Central memory CD8-positive, alpha-beta T cell (primary cell): ENCODE measurements at regions not wholly inside any gene's neighbourhood (a gene's known extent, or its start where the extent isn't known, plus 50 kb on each side); places are given as distances from the start of the nearest gene placed in this dataset.
"Not testable (repeated sequence)": the region's sequence is repeated elsewhere in the genome, so short reads cannot be mapped to it uniquely, and the experiment has no call there.

Experiments
- ATAC-seq: fragments of 150-1000 bp; cut with Tn5 transposase; replicated peaks from 2 replicates; pipeline ENCODE4 v1.10.0; 2022; ENCODE audit warnings: mild to moderate bottlenecking, moderate FRiP score, moderate number of reproducible peaks; ENCODE audit not compliant: poor library complexity, severe bottlenecking; ENCODE audit errors: extremely low read depth
- DNase-seq, 2 donors: peaks; one replicate each; pipeline ENCODE4 v3.0.0; 2021; ENCODE audit warnings: low spot score in 2 of 2
- H3K27ac Mint-ChIP-seq: one replicate; pipeline ENCODE4 v1.8.0; 2022; ENCODE audit warnings: low read depth, mild to moderate bottlenecking, moderate library complexity, mixed read lengths
- H3K27me3 Mint-ChIP-seq: one replicate; pipeline ENCODE4 v1.8.0; 2022; ENCODE audit warnings: mixed read lengths
- H3K36me3 Mint-ChIP-seq: one replicate; pipeline ENCODE4 v1.8.0; 2022; ENCODE audit warnings: mild to moderate bottlenecking, moderate library complexity, mixed read lengths; ENCODE audit not compliant: insufficient read depth
- H3K4me1 Mint-ChIP-seq: one replicate; pipeline ENCODE4 v1.8.0; 2022; ENCODE audit warnings: mixed read lengths
- H3K4me3 Mint-ChIP-seq: one replicate; pipeline ENCODE4 v1.8.0; 2022; ENCODE audit warnings: mild to moderate bottlenecking, moderate library complexity, mixed read lengths
- H3K9me3 Mint-ChIP-seq: one replicate; pipeline ENCODE4 v1.8.0; 2022; ENCODE audit warnings: mixed read lengths

DNA sequence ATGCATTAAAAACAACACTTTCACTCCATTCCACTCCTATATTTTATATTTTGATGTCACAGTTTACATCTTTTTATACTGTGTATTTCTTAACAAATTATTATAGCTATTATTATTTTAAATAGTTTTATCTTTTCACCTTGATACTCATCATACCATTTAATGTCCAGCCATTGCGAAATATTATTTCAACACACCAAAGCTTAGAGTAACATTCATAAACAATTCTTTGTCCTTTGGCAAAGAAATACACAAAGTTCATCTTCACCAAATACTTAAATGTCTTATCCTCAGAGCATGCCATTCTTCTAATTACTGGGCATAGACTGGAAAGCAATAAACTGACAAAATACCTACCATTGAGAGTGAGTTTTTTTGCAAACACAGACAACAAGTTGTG, 1963.4 kb upstream of the FLRT2 start:
- H3K36me3 Mint-ChIP-seq, result no peaks in the 10 kb centered on the region
- DNase-seq (no peak), ATAC-seq (no peak)
- no peak overlapping the region for H3K4me3 Mint-ChIP-seq
- H3K27ac Mint-ChIP-seq, result no peak overlapping the region
- no peaks in the 10 kb centered on the region for H3K27me3 Mint-ChIP-seq
- no peaks in the 10 kb centered on the region for H3K4me1 Mint-ChIP-seq
- H3K9me3 Mint-ChIP-seq, result peaks cover 13% of the 10 kb centered on the region

DNA sequence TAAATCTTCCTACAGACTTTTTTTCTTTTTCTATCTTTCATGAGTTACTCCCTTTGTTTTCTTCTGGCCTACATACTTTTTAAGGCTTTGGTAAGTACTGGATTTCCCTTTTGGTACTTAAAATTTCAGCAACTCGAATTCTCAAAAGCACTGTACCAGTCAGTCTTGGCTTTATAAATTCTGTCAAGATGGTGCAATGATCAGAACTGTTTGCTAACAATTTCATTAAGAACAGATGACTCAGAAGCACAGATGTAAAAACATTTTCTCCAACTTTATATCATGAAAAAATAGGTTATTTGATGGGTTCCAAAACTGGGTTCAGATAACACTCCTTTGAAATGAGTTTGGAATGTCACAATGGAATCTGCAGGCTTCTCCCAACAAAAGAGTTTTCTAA, 1961.8 kb upstream of the FLRT2 start:
- H3K27ac Mint-ChIP-seq, result no peak overlapping the region
- no peak for ATAC-seq
- H3K36me3 Mint-ChIP-seq, result no peaks in the 10 kb centered on the region
- no peaks in the 10 kb centered on the region for H3K27me3 Mint-ChIP-seq
- H3K4me1 Mint-ChIP-seq, result no peaks in the 10 kb centered on the region
- DNase-seq, result no peak
- H3K9me3 Mint-ChIP-seq, result peaks cover 13% of the 10 kb centered on the region
- no peak overlapping the region for H3K4me3 Mint-ChIP-seq

DNA sequence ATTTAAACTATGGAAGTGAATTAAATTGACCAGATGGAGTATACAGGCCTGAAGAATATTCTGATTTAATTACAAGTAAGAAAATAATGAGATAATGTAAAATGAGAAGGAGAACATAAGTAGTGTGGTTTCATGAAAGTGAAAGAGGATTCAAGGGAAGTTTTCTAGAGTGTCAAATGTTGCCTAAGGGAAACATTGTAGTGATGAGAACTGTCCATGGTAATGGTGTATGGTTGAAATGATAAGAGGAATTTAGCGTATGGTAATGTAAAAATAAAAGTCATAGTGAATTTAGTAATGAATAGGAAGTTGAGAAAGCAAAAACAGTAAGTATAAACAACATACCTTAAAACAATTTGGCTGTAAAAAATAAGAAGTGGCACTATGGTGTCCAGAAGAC, 1954.6 kb upstream of the FLRT2 start:
- Mint-ChIP-seq H3K4me1 (no peaks in the 10 kb centered on the region), H3K36me3 (no peaks in the 10 kb centered on the region), H3K27ac (no peak overlapping the region), H3K27me3 (no peaks in the 10 kb centered on the region), H3K9me3 (peaks cover 26% of the 10 kb centered on the region), H3K4me3 (no peak overlapping the region)
- DNase-seq (no peak), ATAC-seq (no peak)

DNA sequence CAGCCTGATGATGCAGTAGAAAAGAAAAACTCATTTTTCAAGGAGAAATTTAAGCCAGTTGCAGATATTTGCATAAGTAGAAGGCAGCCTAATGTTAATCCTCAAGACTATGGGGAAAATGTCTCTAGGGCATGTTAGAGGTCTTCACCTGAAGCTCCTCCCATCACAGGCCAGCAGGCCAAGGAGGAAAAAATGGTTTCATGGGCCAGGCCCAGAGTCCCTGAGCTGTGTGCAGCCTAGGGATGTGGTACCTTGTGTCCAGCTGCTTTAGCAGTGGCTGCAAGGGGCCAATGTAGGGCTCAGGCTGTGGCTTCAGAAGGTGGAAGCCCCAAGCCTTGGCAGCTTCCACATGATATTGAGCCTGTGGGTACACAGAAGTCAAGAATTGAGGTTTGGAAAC, 1946.7 kb upstream of the FLRT2 start:
- Mint-ChIP-seq H3K27ac (no peak overlapping the region), H3K9me3 (peaks cover 6% of the 10 kb centered on the region), H3K27me3 (no peaks in the 10 kb centered on the region), H3K4me1 (no peaks in the 10 kb centered on the region), H3K36me3 (no peaks in the 10 kb centered on the region), H3K4me3 (no peak overlapping the region)
- DNase-seq (no peak), ATAC-seq (no peak)

DNA sequence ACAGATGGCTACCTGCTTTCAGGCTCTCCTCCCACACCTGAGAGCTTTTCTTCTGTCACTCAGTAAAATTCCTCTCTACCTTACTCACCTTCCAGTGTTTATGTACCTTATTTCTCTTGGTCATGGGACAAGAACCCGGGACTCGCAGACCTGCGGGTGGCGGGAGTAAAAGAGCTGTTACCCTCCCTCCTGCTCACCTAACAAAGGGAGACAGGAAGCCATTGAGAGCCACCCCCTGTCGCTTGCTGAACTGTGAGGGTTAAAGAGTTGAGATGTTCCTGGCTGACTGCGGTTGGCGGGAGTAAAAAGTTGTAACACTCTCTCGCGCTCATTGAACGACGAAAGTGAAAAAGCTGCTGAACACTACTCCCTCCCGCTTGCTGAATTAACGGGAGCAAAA, 1935.1 kb upstream of the FLRT2 start:
- no peaks in the 10 kb centered on the region for H3K27me3 Mint-ChIP-seq
- ATAC-seq (no peak), DNase-seq (no peak)
- H3K4me1 Mint-ChIP-seq, result no peaks in the 10 kb centered on the region
- peaks cover 2% of the 10 kb centered on the region for H3K36me3 Mint-ChIP-seq
- H3K9me3 Mint-ChIP-seq, result peaks cover 11% of the 10 kb centered on the region
- no peak overlapping the region for H3K4me3 Mint-ChIP-seq
- no peak overlapping the region for H3K27ac Mint-ChIP-seq

DNA sequence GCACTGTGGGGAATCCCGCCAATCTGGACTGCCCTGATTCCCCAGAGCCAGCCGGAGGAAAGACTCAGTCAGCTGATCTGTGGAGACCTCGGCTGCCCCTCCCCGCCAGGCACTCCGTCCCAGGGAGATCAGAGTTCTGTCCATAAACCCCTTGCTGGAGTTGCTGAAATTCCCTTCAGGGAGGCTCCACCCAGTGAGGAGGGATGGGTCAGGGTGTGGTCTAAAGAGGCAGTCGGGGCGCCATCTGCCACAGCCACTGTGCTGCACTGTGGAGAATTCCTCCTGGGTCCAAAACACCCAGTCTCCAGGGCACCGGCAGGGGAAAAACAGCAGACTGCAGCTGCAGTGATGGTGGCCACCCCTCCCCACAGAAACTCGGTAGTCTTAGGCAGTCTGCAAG, 1922.3 kb upstream of the FLRT2 start:
- Mint-ChIP-seq H3K4me3 (no peak overlapping the region), H3K36me3 (no peaks in the 10 kb centered on the region), H3K27ac (no peak overlapping the region), H3K4me1 (no peaks in the 10 kb centered on the region), H3K9me3 (peaks cover 28% of the 10 kb centered on the region), H3K27me3 (no peaks in the 10 kb centered on the region)
- no peak for DNase-seq
- ATAC-seq, result no peak

DNA sequence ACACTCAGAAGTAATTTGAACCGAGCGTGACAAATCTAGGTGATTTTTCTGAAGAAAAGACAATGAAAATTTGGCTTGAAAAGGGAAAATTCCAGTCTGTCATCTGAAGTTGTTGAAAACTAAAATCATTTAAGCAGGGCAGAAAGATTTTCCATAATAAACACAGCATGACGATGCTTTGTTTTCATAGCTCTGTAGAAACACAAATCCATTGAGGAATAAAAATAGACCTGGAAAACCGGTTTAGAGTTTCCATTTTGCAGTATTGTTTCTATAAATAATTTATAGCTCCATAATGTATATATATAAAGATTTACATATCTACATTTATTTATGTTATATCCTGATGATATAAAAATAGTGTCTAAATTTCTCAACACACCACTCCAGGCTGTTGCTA, 1918.5 kb upstream of the FLRT2 start:
- no peaks in the 10 kb centered on the region for H3K27me3 Mint-ChIP-seq
- no peaks in the 10 kb centered on the region for H3K4me1 Mint-ChIP-seq
- no peak overlapping the region for H3K27ac Mint-ChIP-seq
- ATAC-seq, result no peak
- DNase-seq, result no peak
- H3K9me3 Mint-ChIP-seq, result peaks cover 21% of the 10 kb centered on the region
- H3K36me3 Mint-ChIP-seq, result no peaks in the 10 kb centered on the region
- no peak overlapping the region for H3K4me3 Mint-ChIP-seq

DNA sequence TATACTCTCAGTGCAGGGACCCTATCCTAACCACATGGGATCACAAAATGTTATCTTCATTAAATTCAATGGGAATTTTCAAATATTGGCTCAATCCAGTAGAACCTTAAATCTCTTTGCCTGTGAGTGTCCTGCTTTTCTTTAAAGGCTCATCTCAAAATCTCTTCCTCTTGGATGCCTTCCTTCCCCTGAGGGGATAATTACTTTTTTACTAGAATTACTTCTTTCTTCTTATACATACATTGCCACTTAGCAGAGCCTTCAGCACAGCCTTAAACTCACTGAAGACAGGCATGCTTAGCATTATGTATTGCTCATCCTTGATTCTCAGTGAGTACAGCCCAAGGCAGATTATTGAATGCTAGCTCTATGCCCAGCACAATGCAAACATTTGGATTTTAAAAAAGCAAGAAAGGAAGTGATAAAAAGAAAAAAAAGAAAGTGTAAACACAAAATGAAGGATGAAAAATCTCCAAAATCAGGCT, 1918.0 kb upstream of the FLRT2 start:
- ATAC-seq, result no peak
- H3K4me1 Mint-ChIP-seq, result no peaks in the 10 kb centered on the region
- H3K27ac Mint-ChIP-seq, result no peak overlapping the region
- DNase-seq, result no peak
- H3K36me3 Mint-ChIP-seq, result no peaks in the 10 kb centered on the region
- H3K27me3 Mint-ChIP-seq, result no peaks in the 10 kb centered on the region
- H3K9me3 Mint-ChIP-seq, result peaks cover 16% of the 10 kb centered on the region
- no peak overlapping the region for H3K4me3 Mint-ChIP-seq

DNA sequence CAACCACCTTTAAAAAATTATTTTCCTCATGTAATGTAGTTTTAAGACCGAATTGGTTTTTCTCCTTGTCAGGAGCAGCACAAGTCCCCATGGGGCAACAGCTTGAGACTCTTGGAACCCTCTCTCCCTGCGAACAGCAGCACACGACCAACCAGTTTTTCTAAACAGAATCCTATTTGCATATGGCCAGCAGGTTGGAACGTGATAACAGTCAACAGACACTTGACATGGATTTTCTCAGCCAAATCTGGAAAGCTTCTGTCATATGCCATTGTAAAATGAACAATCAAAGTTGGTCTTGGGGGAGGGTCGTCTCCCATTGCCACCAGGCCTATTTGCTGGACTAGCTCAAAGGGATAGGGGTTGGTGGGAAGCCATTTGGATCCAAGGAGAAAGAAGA, 1915.0 kb upstream of the FLRT2 start:
- no peak overlapping the region for H3K4me3 Mint-ChIP-seq
- H3K9me3 Mint-ChIP-seq, result peaks cover 27% of the 10 kb centered on the region
- no peaks in the 10 kb centered on the region for H3K27me3 Mint-ChIP-seq
- DNase-seq (no peak), ATAC-seq (no peak)
- H3K36me3 Mint-ChIP-seq, result no peaks in the 10 kb centered on the region
- no peak overlapping the region for H3K27ac Mint-ChIP-seq
- no peaks in the 10 kb centered on the region for H3K4me1 Mint-ChIP-seq

DNA sequence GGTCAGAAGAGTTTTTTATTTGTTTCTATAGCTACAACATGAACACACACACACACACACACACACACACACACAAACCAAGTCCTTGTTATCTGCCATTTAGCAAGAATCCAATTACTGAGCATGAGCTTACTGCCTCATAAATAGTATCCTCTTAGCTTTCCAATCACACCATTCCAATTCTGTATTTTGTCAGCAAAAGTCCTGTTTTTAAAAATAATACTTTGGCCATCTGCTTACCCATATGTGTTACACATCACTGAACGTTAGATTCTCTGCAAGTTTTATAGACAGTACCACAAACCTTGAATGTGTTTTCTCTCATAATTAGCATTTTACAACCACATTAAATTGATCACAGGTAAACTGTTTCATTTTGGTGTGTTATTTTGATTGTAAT, 1905.4 kb upstream of the FLRT2 start:
- H3K36me3 Mint-ChIP-seq, result peaks cover 2% of the 10 kb centered on the region
- no peaks in the 10 kb centered on the region for H3K27me3 Mint-ChIP-seq
- no peaks in the 10 kb centered on the region for H3K4me1 Mint-ChIP-seq
- H3K4me3 Mint-ChIP-seq, result no peak overlapping the region
- no peak overlapping the region for H3K27ac Mint-ChIP-seq
- no peak for DNase-seq
- no peak for ATAC-seq
- peaks cover 9% of the 10 kb centered on the region for H3K9me3 Mint-ChIP-seq

DNA sequence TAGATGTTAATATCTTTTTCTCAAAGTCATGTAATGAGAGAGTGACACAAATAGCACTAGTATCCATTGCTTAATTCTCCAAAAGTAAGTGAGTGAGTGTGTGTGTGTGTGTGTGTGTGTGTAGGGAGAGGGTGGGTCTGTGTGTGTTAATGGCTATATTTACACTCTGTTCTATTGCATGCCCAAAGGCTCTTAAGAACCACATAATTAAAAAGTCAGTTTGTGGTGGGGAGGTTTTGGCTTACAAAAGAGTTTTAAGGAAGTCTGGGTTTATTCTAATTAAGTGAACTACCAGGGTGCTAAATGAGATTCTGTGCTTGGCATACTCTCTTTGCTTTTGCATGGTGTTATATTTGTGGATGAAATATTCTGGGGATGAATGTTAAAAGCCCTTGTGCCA, 1897.6 kb upstream of the FLRT2 start:
- Mint-ChIP-seq H3K9me3 (peaks cover 15% of the 10 kb centered on the region), H3K4me1 (no peaks in the 10 kb centered on the region), H3K36me3 (peaks cover 2% of the 10 kb centered on the region), H3K27me3 (no peaks in the 10 kb centered on the region), H3K27ac (no peak overlapping the region), H3K4me3 (no peak overlapping the region)
- no peak for DNase-seq
- ATAC-seq, result no peak

DNA sequence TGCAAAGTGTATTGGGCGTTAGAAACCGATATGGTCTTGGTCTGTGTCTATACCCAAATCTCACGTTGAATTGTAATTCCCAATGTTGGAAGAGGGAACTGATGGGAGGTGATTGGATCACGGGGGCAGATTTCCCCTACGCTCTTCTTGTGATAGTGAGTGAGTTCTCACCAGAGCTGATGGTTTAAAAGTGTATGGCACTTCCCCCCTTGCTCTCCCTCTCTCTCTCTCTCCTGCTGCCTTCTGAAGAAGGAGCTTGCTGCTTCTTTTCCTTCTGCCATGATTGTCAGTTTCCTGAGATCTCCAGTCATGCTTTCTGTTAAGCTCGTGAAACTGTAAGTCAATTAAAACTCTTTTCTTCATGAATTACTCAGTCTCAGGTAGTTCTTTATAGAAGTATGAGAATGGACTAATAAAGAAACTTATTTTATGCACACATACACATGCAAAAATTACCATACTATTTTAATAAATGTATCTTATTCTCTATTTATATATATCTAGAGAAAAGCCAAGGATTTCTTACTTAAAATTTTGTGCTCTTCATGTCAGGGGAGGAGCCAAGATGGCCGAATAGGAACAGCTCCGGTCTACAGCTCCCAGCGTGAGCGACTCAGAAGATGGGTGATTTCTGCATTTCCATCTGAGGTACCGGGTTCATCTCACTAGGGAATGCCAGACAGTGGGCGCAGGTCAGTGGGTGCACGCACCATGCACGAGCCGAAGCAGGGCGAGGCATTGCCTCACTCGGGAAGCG, 1891.0 kb upstream of the FLRT2 start:
- Mint-ChIP-seq H3K36me3 (no peaks in the 10 kb centered on the region), H3K27me3 (no peaks in the 10 kb centered on the region), H3K27ac (no peak overlapping the region), H3K4me3 (no peak overlapping the region), H3K4me1 (no peaks in the 10 kb centered on the region), H3K9me3 (peaks cover 26% of the 10 kb centered on the region)
- DNase-seq (no peak), ATAC-seq (no peak)

DNA sequence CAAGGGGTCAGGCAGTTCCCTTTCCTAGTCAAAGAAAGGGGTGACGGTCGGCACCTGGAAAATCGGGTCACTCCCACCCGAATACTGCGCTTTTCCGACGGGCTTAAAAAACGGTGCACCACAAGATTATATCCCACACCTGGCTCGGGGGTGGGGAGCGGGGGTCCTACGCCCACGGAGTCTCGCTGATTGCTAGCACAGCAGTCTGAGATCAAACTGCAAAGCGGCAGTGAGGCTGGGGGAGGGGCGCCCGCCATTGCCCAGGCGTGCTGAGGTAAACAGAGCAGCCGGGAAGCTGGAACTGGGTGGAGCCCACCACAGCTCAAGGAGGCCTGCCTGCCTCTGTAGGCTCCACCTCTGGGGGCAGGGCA, 1890.5 kb upstream of the FLRT2 start:
- not testable (repeated sequence) for H3K27ac Mint-ChIP-seq, H3K4me3 Mint-ChIP-seq, ATAC-seq, DNase-seq, H3K36me3 Mint-ChIP-seq, H3K27me3 Mint-ChIP-seq, H3K4me1 Mint-ChIP-seq
- H3K9me3 Mint-ChIP-seq, result peaks cover 24% of the 10 kb centered on the region
